ENCODE measurements at regions not wholly inside any gene's neighbourhood (a gene's known extent, or its start where the extent isn't known, plus 50 kb on each side); places are given as distances from the start of the nearest gene placed in this dataset.

DNA sequence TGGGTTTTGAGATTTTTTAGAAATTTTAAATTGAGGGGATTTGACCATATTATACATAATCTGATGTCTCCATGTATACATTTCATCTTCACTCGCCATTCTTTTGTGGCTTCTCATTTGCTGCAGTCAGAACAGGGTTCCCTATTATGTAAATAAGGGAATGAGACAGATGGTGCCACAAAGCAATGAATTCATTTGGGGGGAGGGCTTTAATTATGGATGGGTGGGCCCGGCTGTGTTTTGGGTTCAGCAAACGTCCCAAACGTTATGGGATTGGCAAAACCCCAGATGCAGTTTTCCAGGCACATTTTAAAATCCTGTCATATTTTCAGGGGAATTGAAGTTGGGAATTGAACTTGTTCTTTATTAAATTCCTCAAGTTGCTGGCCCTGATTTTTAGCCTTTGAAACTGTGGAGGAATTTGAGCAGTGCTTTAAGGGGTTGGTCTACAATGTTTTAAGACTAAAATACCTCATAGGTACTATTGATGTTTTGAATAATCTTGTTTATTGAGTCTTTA, 558.5 kb upstream of the ZNF462 start:
- Histone ChIP-seq H3K4me1 (no peaks in the 10 kb centered on the region), H3K9me3 (no peaks in the 10 kb centered on the region), H3K27ac (no peak overlapping the region), H3K36me3 (no peaks in the 10 kb centered on the region), H3K27me3 (no peaks in the 10 kb centered on the region), H3K4me3 (no peak overlapping the region)
- TF ChIP-seq EP300 (IDR thresholded peaks at IDR 0.05) (no peak), POLR2AphosphoS5 (IDR thresholded peaks at IDR 0.05) (no peak), POLR2A (IDR thresholded peaks at IDR 0.05) (no peak)
- TF ChIP-seq, protein P1, sequence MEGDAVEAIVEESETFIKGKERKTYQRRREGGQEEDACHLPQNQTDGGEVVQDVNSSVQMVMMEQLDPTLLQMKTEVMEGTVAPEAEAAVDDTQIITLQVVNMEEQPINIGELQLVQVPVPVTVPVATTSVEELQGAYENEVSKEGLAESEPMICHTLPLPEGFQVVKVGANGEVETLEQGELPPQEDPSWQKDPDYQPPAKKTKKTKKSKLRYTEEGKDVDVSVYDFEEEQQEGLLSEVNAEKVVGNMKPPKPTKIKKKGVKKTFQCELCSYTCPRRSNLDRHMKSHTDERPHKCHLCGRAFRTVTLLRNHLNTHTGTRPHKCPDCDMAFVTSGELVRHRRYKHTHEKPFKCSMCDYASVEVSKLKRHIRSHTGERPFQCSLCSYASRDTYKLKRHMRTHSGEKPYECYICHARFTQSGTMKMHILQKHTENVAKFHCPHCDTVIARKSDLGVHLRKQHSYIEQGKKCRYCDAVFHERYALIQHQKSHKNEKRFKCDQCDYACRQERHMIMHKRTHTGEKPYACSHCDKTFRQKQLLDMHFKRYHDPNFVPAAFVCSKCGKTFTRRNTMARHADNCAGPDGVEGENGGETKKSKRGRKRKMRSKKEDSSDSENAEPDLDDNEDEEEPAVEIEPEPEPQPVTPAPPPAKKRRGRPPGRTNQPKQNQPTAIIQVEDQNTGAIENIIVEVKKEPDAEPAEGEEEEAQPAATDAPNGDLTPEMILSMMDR (IDR thresholded peaks at IDR 0.05): no peak
- ATAC-seq: no peak
- 57 to 88% methylated on average over 4 of the region's 4 CpGs for WGBS, 2 donors (ENCODE audit: low coverage in 1 of 2)

DNA sequence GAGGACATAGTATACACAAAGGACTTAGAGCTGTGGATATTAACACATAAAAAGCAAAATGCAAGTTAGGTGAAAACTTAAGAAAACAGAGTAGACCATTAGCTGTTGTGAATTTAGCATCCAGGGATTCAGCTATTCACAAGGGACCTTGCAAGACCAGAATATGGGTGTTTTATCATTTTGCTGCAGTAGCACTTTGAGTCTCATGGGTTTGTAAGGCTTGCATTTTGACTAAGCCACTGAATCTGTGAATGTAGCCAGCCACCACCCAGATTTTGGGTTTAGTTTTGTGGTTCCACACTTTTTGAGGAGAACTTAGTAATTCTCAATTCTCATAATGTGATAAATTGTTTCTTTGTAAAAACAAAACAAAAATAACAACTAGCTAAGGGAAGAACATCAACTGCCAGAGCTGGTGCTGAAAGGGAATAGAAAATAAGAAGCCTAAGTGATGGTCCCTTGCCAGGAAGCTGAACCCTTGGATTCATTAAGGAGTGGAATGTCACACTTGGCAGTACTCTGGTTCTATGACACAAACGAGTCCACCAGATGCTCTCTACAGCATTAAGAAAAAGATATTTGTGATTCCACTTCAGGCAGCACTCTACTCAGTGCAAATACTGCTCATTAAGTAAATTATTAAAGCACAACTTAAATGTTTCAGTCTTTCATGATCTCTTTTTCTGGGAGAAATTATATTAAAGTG, 557.4 kb upstream of the ZNF462 start:
- Histone ChIP-seq H3K27ac (no peak overlapping the region), H3K9me3 (no peaks in the 10 kb centered on the region), H3K27me3 (no peaks in the 10 kb centered on the region), H3K36me3 (no peaks in the 10 kb centered on the region), H3K4me3 (no peak overlapping the region), H3K4me1 (no peaks in the 10 kb centered on the region)
- ATAC-seq: no peak
- WGBS, 2 donors (ENCODE audit: low coverage in 1 of 2): 6 to 14% methylated on average over 1 of the region's 1 CpG
- TF ChIP-seq EP300 (IDR thresholded peaks at IDR 0.05): no peak
- TF ChIP-seq, protein P1 (IDR thresholded peaks at IDR 0.05): no peak
- TF ChIP-seq POLR2A (IDR thresholded peaks at IDR 0.05): no peak
- no peak for TF ChIP-seq POLR2AphosphoS5 (IDR thresholded peaks at IDR 0.05)

DNA sequence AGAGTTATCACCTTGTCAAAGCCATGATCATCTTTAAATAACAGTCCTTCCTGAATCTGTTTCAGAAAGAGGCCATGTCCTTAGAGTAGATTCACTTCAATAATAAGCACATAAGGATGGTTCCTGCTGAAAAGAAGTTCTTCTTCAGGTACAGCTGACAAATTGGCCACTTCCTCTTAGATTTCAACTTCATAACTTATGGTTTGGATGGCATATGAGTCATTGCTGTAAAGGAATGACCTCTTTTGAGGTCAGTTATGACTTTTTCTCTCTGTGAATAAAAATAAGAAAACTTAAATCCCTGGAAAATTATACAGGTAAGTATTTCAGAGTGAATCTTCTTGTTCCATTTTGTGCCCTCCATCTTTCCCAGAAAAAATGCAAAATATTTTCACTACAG, 555.3 kb upstream of the ZNF462 start:
- Histone ChIP-seq H3K27me3 (no peaks in the 10 kb centered on the region), H3K36me3 (no peaks in the 10 kb centered on the region), H3K4me1 (no peaks in the 10 kb centered on the region), H3K4me3 (no peak overlapping the region), H3K27ac (no peak overlapping the region), H3K9me3 (no peaks in the 10 kb centered on the region)
- ATAC-seq: no peak
- no peak for TF ChIP-seq EP300 (IDR thresholded peaks at IDR 0.05)
- TF ChIP-seq POLR2A (IDR thresholded peaks at IDR 0.05): no peak
- TF ChIP-seq POLR2AphosphoS5 (IDR thresholded peaks at IDR 0.05): no peak
- TF ChIP-seq, protein P1 (IDR thresholded peaks at IDR 0.05): no peak

DNA sequence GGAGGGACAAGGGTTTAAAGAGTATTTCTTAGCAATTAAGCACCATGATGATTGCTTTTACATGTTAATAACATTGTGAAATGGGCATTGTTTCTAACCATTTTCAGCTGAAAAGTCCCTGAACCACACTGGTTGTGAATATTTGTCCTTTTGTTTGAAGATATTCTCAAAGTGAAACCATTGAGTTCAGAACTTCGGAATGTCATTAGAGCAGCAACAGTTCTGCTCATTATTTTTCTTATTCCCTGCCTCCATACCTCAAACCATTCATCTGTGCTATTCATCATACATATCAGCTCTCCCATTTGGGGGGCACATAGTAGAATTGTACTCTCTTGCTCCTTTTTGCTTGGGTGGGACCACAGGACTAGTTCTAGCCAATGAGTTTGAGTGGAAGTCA, 553.0 kb upstream of the ZNF462 start:
- WGBS, 2 donors (ENCODE audit: low coverage in 1 of 2): 86 to 100% methylated on average over 1 of the region's 1 CpG
- Histone ChIP-seq H3K27ac (no peak overlapping the region), H3K36me3 (no peaks in the 10 kb centered on the region), H3K27me3 (no peaks in the 10 kb centered on the region), H3K9me3 (no peaks in the 10 kb centered on the region), H3K4me1 (no peaks in the 10 kb centered on the region), H3K4me3 (no peak overlapping the region)
- no peak for ATAC-seq
- no peak for TF ChIP-seq POLR2AphosphoS5 (IDR thresholded peaks at IDR 0.05)
- TF ChIP-seq, protein P1 (IDR thresholded peaks at IDR 0.05): no peak
- TF ChIP-seq EP300 (IDR thresholded peaks at IDR 0.05): no peak
- TF ChIP-seq POLR2A (IDR thresholded peaks at IDR 0.05): no peak

DNA sequence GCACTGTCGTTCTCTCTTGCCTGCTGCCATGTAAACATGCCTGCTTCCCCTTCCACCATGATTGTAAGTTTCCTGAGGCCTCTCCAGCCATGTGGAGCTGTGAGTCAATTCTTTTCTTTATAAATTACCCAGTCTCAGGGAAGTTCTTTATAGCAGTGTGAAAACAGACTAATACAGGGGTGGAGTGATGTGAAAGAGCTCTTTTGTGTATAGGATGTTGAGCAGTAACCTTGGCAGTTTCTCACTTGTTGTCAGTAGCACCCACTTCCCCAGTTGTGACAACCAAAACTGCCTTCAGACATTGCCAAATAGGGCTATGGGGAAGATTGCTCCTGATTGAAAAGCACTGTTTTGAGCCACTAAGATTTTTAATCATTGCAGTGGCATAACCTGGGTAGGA, 552.2 kb upstream of the ZNF462 start:
- WGBS, 2 donors (ENCODE audit: low coverage in 1 of 2): 83% methylated on average over 1 of the region's 1 CpG; no CpG with 5 or more reads in 1 of the 2 donors
- H3K4me1 ChIP-seq: no peaks in the 10 kb centered on the region
- no peak for TF ChIP-seq POLR2AphosphoS5 (IDR thresholded peaks at IDR 0.05)
- no peak for TF ChIP-seq POLR2A (IDR thresholded peaks at IDR 0.05)
- TF ChIP-seq, protein P1 (IDR thresholded peaks at IDR 0.05): no peak
- TF ChIP-seq EP300 (IDR thresholded peaks at IDR 0.05): no peak
- no peaks in the 10 kb centered on the region for H3K36me3 ChIP-seq
- no peaks in the 10 kb centered on the region for H3K27me3 ChIP-seq
- no peak for ATAC-seq
- no peak overlapping the region for H3K4me3 ChIP-seq
- no peaks in the 10 kb centered on the region for H3K9me3 ChIP-seq
- no peak overlapping the region for H3K27ac ChIP-seq
